Loucy (cell line): ENCODE measurements at regions not wholly inside any gene's neighbourhood (a gene's known extent, or its start where the extent isn't known, plus 50 kb on each side); places are given as distances from the start of the nearest gene placed in this dataset.

ENCODE experiments used
- H2AFZ ChIP-seq: fragments of 200-600 bp; sonication (generic); 2 replicates; pipeline ENCODE4 v1.6.0; 2016; ENCODE audit warnings: antibody characterized with exemption, mild to moderate bottlenecking, low read length, moderate library complexity
- H3F3A ChIP-seq: fragments of 200-600 bp; 2 replicates; pipeline ENCODE4 v1.6.0; 2016; ENCODE audit warnings: antibody characterized with exemption, low read depth, mild to moderate bottlenecking
- H3K27me3 ChIP-seq: fragments of 200-600 bp; sonication (generic); 2 replicates; pipeline ENCODE4 v1.6.1; 2014; ENCODE audit warnings: low read length, mild to moderate bottlenecking; ENCODE audit not compliant: insufficient read depth, poor library complexity, severe bottlenecking
- H3K36me3 ChIP-seq: fragments of 200-600 bp; sonication (generic); 2 replicates; pipeline ENCODE4 v1.6.1; 2016; ENCODE audit warnings: low read length; ENCODE audit not compliant: insufficient read depth
- H3K4me1 ChIP-seq: fragments of 200-600 bp; sonication (generic); 2 replicates; pipeline ENCODE4 v1.5.1; 2014; ENCODE audit warnings: low read length, mild to moderate bottlenecking; ENCODE audit not compliant: insufficient read depth, poor library complexity, severe bottlenecking
- H3K4me2 ChIP-seq: fragments of 200-600 bp; sonication (generic); 2 replicates; pipeline ENCODE4 v1.6.0; 2014; ENCODE audit warnings: antibody characterized with exemption, low read length, low read depth, mild to moderate bottlenecking; ENCODE audit not compliant: poor library complexity, severe bottlenecking
- H3K4me3 ChIP-seq: fragments of 200-600 bp; sonication (generic); 2 replicates; pipeline ENCODE4 v1.5.1; 2014; ENCODE audit warnings: low read length, mild to moderate bottlenecking, mixed read lengths; ENCODE audit not compliant: poor library complexity, severe bottlenecking
- H3K79me2 ChIP-seq: fragments of 200-600 bp; sonication (generic); 2 replicates; pipeline ENCODE4 v1.6.1; 2014; ENCODE audit warnings: low read length; ENCODE audit not compliant: insufficient read depth
- H3K9ac ChIP-seq: fragments of 200-600 bp; sonication (generic); 2 replicates; pipeline ENCODE4 v1.6.0; 2014; ENCODE audit warnings: mild to moderate bottlenecking, low read depth, low read length, moderate library complexity; ENCODE audit not compliant: poor library complexity, severe bottlenecking
- H3K9me2 ChIP-seq: fragments of 200-600 bp; sonication (generic); replicated peaks from 2 replicates; pipeline ENCODE4 v1.6.1; 2016; ENCODE audit warnings: low read depth, low read length, mixed read lengths
- H3K9me3 ChIP-seq: fragments of 200-600 bp; sonication (generic); 2 replicates; pipeline ENCODE4 v1.6.1; 2014; ENCODE audit warnings: mild to moderate bottlenecking, antibody characterized with exemption, low read length, low read depth; ENCODE audit not compliant: insufficient read depth
- H4K20me1 ChIP-seq: fragments of 200-600 bp; sonication (generic); 2 replicates; pipeline ENCODE4 v1.6.0; 2014; ENCODE audit warnings: antibody characterized with exemption, low read length, mild to moderate bottlenecking; ENCODE audit not compliant: insufficient read depth, poor library complexity, severe bottlenecking
- CTCF ChIP-seq: fragments of 200-600 bp; sonication (generic); conservative IDR thresholded peaks from 2 replicates; pipeline ENCODE4 v1.5.1; 2014; ENCODE audit warnings: mild to moderate bottlenecking, antibody characterized with exemption, low read length
- EZH2phosphoT487 ChIP-seq: fragments of 200-600 bp; IDR thresholded peaks from 2 replicates; pipeline ENCODE4 v1.6.1; 2018; ENCODE audit warnings: antibody characterized with exemption, mild to moderate bottlenecking, moderate library complexity, borderline replicate concordance

- no peaks in the 10 kb centered on the region for H3K9me2 ChIP-seq
- no peaks in the 10 kb centered on the region for H3K9me3 ChIP-seq
- no peak overlapping the region for H3K4me2 ChIP-seq
- no peaks in the 10 kb centered on the region for H3K36me3 ChIP-seq
- H3K9ac ChIP-seq, result no peak overlapping the region
- no peaks in the 10 kb centered on the region for H3F3A ChIP-seq
- H2AFZ ChIP-seq, result no peak overlapping the region
- no peaks in the 10 kb centered on the region for H3K79me2 ChIP-seq
- no peaks in the 10 kb centered on the region for H3K4me1 ChIP-seq
- no peak for TF ChIP-seq CTCF
- no peak for TF ChIP-seq EZH2phosphoT487
- H3K4me3 ChIP-seq, result no peak overlapping the region
- H3K27me3 ChIP-seq, result no peaks in the 10 kb centered on the region
- no peaks in the 10 kb centered on the region for H4K20me1 ChIP-seq
Observed at GRCh38 chr6:68134796-68135195, 500.3 kb upstream of the ADGRB3 start.

DNA sequence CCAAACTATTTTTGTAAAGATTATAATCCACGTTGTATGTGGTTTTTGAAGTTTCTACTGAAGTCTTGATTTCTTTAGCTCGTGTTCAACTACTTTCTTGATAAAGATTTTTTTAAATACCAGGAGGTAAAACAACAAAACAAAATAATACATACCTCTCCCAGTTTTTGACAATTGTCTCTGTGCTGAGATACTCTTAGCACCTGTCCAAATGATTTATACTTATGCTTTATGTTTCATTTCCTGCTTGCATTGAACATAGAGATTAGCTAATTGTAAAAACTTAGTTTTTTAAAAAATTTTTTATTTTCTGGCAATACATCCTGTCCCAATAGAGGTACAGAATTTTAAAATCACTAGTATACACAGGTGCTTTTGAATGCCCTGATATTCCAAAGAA is 506.9 kb upstream of the ADGRB3 start:
- no peak overlapping the region for H2AFZ ChIP-seq
- no peaks in the 10 kb centered on the region for H4K20me1 ChIP-seq
- no peaks in the 10 kb centered on the region for H3K9me2 ChIP-seq
- no peaks in the 10 kb centered on the region for H3K27me3 ChIP-seq
- H3K36me3 ChIP-seq, result no peaks in the 10 kb centered on the region
- no peak for TF ChIP-seq EZH2phosphoT487
- TF ChIP-seq CTCF, result no peak
- no peak overlapping the region for H3K4me2 ChIP-seq
- no peaks in the 10 kb centered on the region for H3F3A ChIP-seq
- no peak overlapping the region for H3K4me3 ChIP-seq
- no peaks in the 10 kb centered on the region for H3K9me3 ChIP-seq
- no peak overlapping the region for H3K9ac ChIP-seq
- H3K4me1 ChIP-seq, result no peaks in the 10 kb centered on the region
- no peaks in the 10 kb centered on the region for H3K79me2 ChIP-seq

GRCh38 chr6:68127074-68127473 is 508.0 kb upstream of the ADGRB3 start:
- H3K4me1 ChIP-seq, result no peaks in the 10 kb centered on the region
- TF ChIP-seq EZH2phosphoT487 (no peak), CTCF (no peak)
- no peaks in the 10 kb centered on the region for H4K20me1 ChIP-seq
- no peak overlapping the region for H3K4me3 ChIP-seq
- H3K9ac ChIP-seq, result no peak overlapping the region
- H3K79me2 ChIP-seq, result no peaks in the 10 kb centered on the region
- H3K9me3 ChIP-seq, result no peaks in the 10 kb centered on the region; the same call in 1 of the 2 replicates
- H3K36me3 ChIP-seq, result no peaks in the 10 kb centered on the region
- no peaks in the 10 kb centered on the region for H3K27me3 ChIP-seq
- H3K9me2 ChIP-seq, result no peaks in the 10 kb centered on the region
- no peaks in the 10 kb centered on the region for H3F3A ChIP-seq
- no peak overlapping the region for H2AFZ ChIP-seq
- no peak overlapping the region for H3K4me2 ChIP-seq
